Astrocyte (in vitro differentiated cells and primary cell): ENCODE measurements at regions not wholly inside any gene's neighbourhood (a gene's known extent, or its start where the extent isn't known, plus 50 kb on each side); places are given as distances from the start of the nearest gene placed in this dataset.

Experiments
- DNase-seq: peaks from one replicate; pipeline ENCODE4 v3.0.0-alpha.2; 2010; ENCODE audit warnings: low read depth
- FAIRE-seq: peaks from 2 replicates; lab custom pipeline; 2011; peaks lifted over from hg19 to GRCh38; lab: Jason Lieb, UNC
- H2AFZ ChIP-seq: 2 replicates; pipeline ENCODE4 v1.6.0; 2012; ENCODE audit warnings: low read depth, low read length, inconsistent platforms
- H3K27ac ChIP-seq: 2 replicates; pipeline ENCODE4 v1.5.1; 2011; ENCODE audit warnings: low read depth, low read length, inconsistent platforms
- H3K27me3 ChIP-seq: 2 replicates; pipeline ENCODE4 v1.6.0; 2011; ENCODE audit warnings: low read length, inconsistent platforms; ENCODE audit not compliant: insufficient read depth
- H3K36me3 ChIP-seq: 2 replicates; pipeline ENCODE4 v1.5.1; 2011; ENCODE audit warnings: low read length, inconsistent platforms; ENCODE audit not compliant: insufficient read depth
- H3K4me1 ChIP-seq: 2 replicates; pipeline ENCODE4 v1.5.1; 2011; ENCODE audit warnings: low read length, inconsistent platforms; ENCODE audit not compliant: insufficient read depth
- H3K4me2 ChIP-seq: 2 replicates; pipeline ENCODE4 v1.6.0; 2012; ENCODE audit warnings: low read length, inconsistent platforms
- H3K4me3 ChIP-seq: 2 replicates; pipeline ENCODE4 v1.5.1; 2011; ENCODE audit warnings: low read depth, mild to moderate bottlenecking, low read length, inconsistent platforms; ENCODE audit not compliant: insufficient read depth
- H3K79me2 ChIP-seq: 2 replicates; pipeline ENCODE4 v1.6.0; 2012; ENCODE audit warnings: mild to moderate bottlenecking, low read length, inconsistent platforms; ENCODE audit not compliant: insufficient read depth
- H3K9ac ChIP-seq: 2 replicates; pipeline ENCODE4 v1.6.0; 2012; ENCODE audit warnings: mild to moderate bottlenecking, low read length, inconsistent platforms
- H3K9me3 ChIP-seq: 2 replicates; pipeline ENCODE4 v1.5.1; 2012; ENCODE audit warnings: low read depth, mild to moderate bottlenecking, low read length, inconsistent platforms; ENCODE audit not compliant: insufficient read depth
- H4K20me1 ChIP-seq: 2 replicates; pipeline ENCODE4 v1.6.0; 2012; ENCODE audit warnings: low read length, inconsistent platforms; ENCODE audit not compliant: insufficient read depth
- H3K27ac Mint-ChIP-seq: one replicate; pipeline ENCODE4 v1.8.0; 2021; ENCODE audit warnings: mild to moderate bottlenecking, mixed read lengths; ENCODE audit not compliant: unreplicated experiment
- H3K27me3 Mint-ChIP-seq: one replicate; pipeline ENCODE4 v1.8.0; 2021; ENCODE audit warnings: low read depth, mixed read lengths; ENCODE audit not compliant: unreplicated experiment
- H3K36me3 Mint-ChIP-seq: one replicate; pipeline ENCODE4 v1.8.0; 2021; ENCODE audit warnings: low read depth, mixed read lengths; ENCODE audit not compliant: unreplicated experiment
- H3K4me1 Mint-ChIP-seq: one replicate; pipeline ENCODE4 v1.8.0; 2021; ENCODE audit warnings: low read depth, mixed read lengths; ENCODE audit not compliant: unreplicated experiment
- H3K4me3 Mint-ChIP-seq: one replicate; pipeline ENCODE4 v1.8.0; 2021; ENCODE audit warnings: mild to moderate bottlenecking, moderate library complexity, mixed read lengths; ENCODE audit not compliant: unreplicated experiment
- H3K9me3 Mint-ChIP-seq: one replicate; pipeline ENCODE4 v1.8.0; 2021; ENCODE audit warnings: mild to moderate bottlenecking, mixed read lengths; ENCODE audit not compliant: unreplicated experiment
- EZH2 ChIP-seq: IDR thresholded peaks from 2 replicates; pipeline ENCODE4 v1.6.1; 2012; ENCODE audit warnings: mild to moderate bottlenecking, low read length, inconsistent platforms; ENCODE audit not compliant: insufficient read depth
- TF ChIP-seq, protein P1 (sequence below): IDR thresholded peaks from 2 replicates; pipeline ENCODE4 v1.5.1; 2011; ENCODE audit warnings: low read depth, mild to moderate bottlenecking, inconsistent platforms, low read length, moderate library complexity; ENCODE audit not compliant: insufficient read depth

DNA sequence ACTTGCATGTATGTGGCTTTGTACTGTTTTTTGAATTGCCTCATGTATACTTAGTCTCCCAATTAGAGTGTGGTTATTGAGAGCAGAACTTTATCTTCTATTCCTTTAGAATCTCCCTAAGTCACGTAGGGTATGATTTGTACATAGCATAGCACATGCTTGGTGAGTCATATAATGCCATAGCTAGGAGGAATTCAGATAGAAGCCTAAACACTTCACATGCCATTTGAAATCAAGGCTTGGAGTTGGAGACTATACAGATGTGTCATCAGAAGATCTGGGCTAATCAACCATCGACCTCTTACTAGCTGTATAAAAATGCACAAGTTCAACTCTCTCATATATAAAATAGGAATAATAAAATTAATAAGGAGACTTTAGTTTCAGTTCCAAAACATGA is 222.6 kb upstream of the ST6GAL2 start:
- Histone ChIP-seq H3K36me3 (no peaks in the 10 kb centered on the region), H2AFZ (no peak overlapping the region), H3K9me3 (no peaks in the 10 kb centered on the region), H3K4me1 (no peaks in the 10 kb centered on the region), H3K27me3 (no peaks in the 10 kb centered on the region), H3K4me3 (no peak overlapping the region), H3K9ac (no peak overlapping the region), H3K79me2 (no peaks in the 10 kb centered on the region), H3K4me2 (no peak overlapping the region), H4K20me1 (no peaks in the 10 kb centered on the region), H3K27ac (no peak overlapping the region)
- peak; percentile 4 for DNase-seq
- Mint-ChIP-seq H3K4me3 (no peak overlapping the region), H3K9me3 (peaks cover 2% of the 10 kb centered on the region), H3K27me3 (peaks cover 2% of the 10 kb centered on the region), H3K27ac (peak overlapping the region; percentile 72), H3K36me3 (peaks cover 2% of the 10 kb centered on the region), H3K4me1 (peaks cover 8% of the 10 kb centered on the region)
- FAIRE-seq = peak; percentile 43
- no peak for TF ChIP-seq EZH2
- TF ChIP-seq, protein P1, sequence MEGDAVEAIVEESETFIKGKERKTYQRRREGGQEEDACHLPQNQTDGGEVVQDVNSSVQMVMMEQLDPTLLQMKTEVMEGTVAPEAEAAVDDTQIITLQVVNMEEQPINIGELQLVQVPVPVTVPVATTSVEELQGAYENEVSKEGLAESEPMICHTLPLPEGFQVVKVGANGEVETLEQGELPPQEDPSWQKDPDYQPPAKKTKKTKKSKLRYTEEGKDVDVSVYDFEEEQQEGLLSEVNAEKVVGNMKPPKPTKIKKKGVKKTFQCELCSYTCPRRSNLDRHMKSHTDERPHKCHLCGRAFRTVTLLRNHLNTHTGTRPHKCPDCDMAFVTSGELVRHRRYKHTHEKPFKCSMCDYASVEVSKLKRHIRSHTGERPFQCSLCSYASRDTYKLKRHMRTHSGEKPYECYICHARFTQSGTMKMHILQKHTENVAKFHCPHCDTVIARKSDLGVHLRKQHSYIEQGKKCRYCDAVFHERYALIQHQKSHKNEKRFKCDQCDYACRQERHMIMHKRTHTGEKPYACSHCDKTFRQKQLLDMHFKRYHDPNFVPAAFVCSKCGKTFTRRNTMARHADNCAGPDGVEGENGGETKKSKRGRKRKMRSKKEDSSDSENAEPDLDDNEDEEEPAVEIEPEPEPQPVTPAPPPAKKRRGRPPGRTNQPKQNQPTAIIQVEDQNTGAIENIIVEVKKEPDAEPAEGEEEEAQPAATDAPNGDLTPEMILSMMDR = no peak

DNA sequence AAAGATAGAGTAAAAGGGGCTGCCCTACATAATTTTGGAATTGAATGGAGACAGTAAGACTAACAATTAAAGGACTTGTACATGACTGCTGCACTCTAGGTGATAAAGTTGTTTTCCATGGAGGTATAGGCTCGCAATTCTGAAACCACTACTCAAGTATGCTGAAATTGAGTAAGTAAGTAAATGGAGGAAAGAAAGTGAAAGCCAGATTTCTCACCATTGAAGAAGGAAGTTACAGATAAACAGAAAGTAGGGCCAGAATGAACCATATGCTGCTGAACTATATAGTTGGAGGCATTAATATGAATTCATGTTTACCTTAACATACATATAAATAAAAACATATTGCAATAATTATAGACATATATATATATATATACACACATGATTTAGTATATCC is 225.7 kb upstream of the ST6GAL2 start:
- H3K27ac Mint-ChIP-seq = no peak overlapping the region
- peaks cover 2% of the 10 kb centered on the region for H3K36me3 Mint-ChIP-seq
- Histone ChIP-seq H3K79me2 (no peaks in the 10 kb centered on the region), H3K36me3 (no peaks in the 10 kb centered on the region), H3K4me3 (no peak overlapping the region), H3K9me3 (no peaks in the 10 kb centered on the region), H3K4me1 (no peaks in the 10 kb centered on the region), H4K20me1 (no peaks in the 10 kb centered on the region), H3K27ac (no peak overlapping the region), H3K9ac (no peak overlapping the region), H3K4me2 (no peak overlapping the region), H2AFZ (no peak overlapping the region), H3K27me3 (no peaks in the 10 kb centered on the region)
- H3K4me3 Mint-ChIP-seq = no peak overlapping the region
- FAIRE-seq = no peak
- H3K27me3 Mint-ChIP-seq = peaks cover 2% of the 10 kb centered on the region
- no peak for DNase-seq
- peaks cover 2% of the 10 kb centered on the region for H3K9me3 Mint-ChIP-seq
- H3K4me1 Mint-ChIP-seq = peaks cover 8% of the 10 kb centered on the region
- TF ChIP-seq EZH2 = no peak
- TF ChIP-seq, protein P1 = no peak

DNA sequence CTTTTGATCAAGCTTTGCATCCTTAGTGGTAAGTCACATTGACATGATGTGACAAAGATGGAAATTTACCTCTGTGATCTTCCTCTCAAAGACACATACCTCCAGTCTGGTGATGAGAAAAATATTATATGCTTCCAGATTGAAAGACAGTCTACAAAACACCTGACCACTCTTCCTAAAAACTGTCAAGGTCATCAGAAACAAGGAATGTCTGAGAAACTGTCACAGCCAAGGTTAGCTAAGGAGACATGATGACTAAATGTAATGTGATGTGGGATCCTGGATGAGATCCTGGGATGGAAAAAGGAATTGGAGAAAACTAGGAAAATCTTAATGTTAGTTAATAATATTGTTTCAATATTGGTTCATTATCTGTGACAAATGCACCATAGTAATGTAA is 226.6 kb upstream of the ST6GAL2 start:
- Histone ChIP-seq H3K9ac (no peak overlapping the region), H3K27me3 (no peaks in the 10 kb centered on the region), H3K27ac (no peak overlapping the region), H3K79me2 (no peaks in the 10 kb centered on the region), H4K20me1 (no peaks in the 10 kb centered on the region), H2AFZ (no peak overlapping the region), H3K4me3 (no peak overlapping the region), H3K9me3 (no peaks in the 10 kb centered on the region), H3K36me3 (no peaks in the 10 kb centered on the region), H3K4me1 (no peaks in the 10 kb centered on the region), H3K4me2 (no peak overlapping the region)
- H3K4me1 Mint-ChIP-seq = peaks cover 8% of the 10 kb centered on the region
- DNase-seq (no peak), FAIRE-seq (no peak)
- H3K36me3 Mint-ChIP-seq = peaks cover 2% of the 10 kb centered on the region
- H3K9me3 Mint-ChIP-seq = peaks cover 2% of the 10 kb centered on the region
- H3K4me3 Mint-ChIP-seq = no peak overlapping the region
- H3K27me3 Mint-ChIP-seq = peaks cover 2% of the 10 kb centered on the region
- TF ChIP-seq, protein P1 = no peak
- no peak for TF ChIP-seq EZH2
- no peak overlapping the region for H3K27ac Mint-ChIP-seq
